IPS-NIHi7 (cell line): ENCODE measurements at regions not wholly inside any gene's neighbourhood (a gene's known extent, or its start where the extent isn't known, plus 50 kb on each side); places are given as distances from the start of the nearest gene placed in this dataset.

Experiments
- DNase-seq: peaks from one replicate; pipeline ENCODE4 v3.0.0; 2012; ENCODE audit warnings: mixed read lengths; ENCODE audit errors: extremely low spot score

DNA sequence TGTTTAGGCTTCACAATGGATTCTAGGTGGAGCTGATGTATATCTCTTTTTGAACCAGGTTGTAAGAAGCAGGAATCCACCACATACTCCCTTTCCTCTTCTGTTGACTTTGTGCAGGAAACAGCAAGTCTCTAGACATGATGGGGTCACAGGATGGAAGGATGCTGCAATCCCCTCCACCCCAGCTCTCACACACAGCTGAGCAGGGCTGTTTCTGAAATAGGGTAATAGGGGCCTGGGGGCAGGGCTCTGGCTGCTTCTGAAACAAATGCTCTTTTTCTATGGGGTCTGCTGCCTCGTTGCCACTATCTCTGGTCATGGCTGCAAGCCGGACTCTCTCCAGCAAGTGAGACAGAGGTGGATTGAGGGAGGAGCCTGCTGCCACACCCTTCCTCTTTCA lies 148.9 kb downstream of the SOX11 start:
- DNase-seq = no peak

DNA sequence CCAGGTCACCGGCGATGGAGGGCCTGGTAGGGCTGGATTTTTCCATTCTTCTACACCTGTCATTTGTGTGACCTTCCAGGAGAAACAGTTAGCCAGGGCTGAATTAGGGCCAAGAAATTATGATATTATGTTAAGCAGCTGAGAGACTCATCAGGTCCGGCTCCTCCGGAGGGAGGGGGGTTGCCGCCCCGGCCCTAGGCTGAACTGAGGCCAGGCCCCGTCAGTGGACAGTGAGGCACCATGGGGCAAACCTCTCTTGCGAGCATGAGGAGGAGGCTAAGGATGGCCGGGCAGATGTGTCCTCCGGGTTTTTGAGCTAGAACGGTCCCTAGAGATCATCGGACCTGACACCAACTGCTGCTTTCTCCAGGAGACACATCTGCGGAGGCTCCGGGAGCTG lies 150.1 kb downstream of the SOX11 start:
- DNase-seq = no peak

DNA sequence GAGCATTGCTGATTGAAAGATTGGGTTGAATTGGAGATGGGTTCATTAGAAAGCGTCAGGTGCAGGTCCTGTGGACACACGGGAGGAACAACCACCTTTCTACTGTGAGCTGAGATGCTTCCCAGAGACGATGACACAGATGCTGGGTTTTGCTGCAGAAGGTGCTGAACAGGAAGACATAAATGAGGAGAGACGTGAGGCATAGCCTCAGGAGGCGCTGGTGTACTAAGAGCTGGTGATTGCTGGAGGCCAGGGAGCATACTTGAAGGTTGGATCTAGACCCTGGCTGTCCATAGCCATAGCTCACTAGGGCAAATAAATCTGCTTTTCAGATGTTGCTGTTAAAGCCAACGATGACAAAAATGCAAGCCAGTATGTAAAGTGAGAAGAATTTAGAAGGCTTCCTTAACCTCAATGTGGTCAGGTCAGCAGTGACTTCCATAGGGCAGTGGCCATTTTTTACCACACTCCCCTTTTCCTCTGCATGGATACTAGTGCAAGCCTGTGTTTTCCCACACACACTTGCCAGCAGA lies 153.7 kb downstream of the SOX11 start:
- peak; percentile 14 for DNase-seq

DNA sequence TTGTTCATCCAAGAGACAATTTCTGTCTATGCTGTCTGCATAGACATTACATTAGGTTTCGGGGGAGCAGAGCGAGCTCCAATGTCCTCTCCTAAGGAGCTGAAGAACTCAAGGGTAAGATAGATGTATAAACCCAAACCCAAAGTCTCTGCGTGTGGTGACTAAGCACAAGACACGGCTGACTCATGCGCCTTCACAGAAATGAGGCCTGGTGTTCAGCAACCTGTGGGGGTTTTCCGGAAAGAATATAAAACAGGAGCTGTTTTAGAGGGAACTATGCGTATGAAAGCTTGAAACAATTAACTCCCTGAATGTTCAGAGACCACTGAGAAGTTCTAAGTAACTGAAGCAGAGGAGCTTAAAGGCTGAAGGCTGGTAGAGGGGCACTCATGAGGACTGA lies 154.7 kb downstream of the SOX11 start:
- no peak for DNase-seq

DNA sequence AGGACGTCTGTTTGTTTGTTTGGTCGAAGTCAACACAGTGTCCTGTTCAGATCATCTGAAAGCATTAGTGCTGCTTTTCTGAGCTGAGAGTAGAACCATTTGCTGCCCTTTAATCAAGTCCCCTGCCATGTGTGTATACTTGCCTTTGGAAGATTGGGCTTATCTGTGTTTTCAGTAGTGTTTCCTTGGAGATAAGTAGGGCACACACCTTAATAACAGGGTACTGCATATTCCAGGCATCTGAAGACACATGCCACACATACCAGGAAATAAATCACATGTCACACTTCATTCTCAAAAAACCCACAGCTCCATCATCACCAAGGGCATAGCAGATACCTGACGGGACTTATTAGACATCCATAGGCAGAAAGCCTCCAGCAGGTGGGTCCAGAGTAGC lies 157.4 kb downstream of the SOX11 start:
- DNase-seq = no peak

DNA sequence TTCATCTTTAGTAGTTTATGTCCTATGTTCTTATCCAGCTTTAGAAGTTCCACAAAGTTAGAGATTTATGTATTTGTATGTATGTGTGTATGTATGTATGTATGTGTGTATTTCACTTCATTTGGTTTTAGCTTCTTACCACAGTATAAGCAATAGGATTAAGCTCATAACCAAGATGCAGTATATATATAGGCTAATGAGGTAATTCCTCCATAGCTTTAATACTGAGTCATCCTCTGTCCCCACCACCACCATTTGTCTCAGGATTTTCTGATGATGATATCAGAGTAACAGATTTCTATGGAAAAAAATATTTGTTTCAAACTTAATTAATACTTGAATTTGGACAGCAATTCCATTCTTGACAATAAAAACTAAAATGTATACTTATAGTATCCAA lies 159.2 kb downstream of the SOX11 start:
- DNase-seq = no peak

DNA sequence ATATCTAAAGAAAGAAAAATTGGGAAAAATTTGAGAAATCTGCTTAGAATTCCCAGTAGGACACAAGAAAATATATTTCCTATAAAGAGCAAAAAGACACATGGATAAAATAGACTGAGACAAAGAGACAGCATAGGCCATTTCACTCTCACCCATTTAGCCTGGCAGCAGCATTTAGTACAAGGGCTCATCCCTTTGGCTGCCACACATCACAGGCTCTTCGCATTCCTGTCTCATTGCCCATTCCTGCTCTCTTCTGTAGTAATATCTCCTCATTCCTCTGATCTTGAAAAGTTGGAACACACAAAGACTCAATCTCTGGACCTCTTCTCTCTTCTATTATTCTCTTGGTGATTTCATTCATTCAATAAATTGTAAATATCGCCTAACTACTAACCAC lies 162.6 kb downstream of the SOX11 start:
- DNase-seq = no peak

DNA sequence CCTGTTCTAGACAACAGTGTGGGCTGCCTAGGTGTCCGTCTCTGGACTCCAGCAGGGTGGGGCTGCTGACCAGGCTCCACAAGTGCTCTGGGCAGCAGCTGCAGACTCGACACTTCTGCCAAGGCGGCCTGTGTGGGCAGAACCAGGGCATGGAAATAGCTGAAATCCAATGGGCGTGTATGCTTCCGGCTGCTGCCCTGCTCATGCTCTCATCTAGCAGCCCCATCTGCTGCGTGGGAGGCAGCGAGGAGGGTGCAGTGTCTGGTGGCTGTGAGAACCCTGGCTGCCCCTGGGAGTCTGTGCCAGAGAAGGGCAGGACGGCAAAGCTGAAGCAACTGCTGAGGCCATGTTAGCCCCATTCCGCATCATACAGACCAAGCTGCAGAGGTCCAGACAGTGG lies 174.9 kb downstream of the SOX11 start:
- no peak for DNase-seq

DNA sequence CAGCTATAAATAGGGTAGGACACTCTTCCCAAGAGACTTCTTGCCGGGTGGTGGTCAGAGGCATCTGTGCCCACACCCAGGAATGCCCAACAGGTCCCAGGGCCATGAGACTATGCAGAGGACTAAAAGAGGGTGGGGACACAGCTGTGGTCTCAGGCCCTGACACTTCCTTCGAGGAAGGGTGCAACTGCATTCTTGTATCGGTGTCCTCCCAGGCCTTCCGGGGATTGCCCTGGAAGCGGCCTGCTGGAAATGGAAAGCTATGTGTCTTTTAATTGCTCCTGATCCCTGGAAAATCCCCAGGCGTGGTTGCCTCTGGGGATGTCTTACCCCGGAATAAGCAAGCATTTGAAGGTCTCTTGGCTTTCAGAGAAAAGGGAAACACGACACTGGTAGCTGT lies 176.7 kb downstream of the SOX11 start:
- no peak for DNase-seq

DNA sequence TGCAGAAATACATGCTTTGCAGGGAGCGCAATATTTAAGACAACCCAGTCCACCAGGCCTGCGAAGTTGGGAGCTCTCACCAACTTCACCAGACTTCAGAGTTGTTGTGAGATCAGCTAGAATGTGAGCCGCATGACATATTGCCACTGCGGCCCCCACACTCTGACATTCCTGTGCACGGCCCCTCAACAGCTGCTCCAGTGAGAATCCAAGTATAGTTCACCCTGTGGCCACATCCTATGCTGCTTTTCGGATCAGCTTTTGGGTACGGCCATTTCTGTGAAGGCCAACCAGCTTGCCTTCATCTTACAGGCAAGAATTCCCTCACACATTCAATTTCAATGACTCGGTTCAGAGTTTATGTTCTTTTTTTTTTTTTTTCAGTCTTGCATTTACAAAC lies 177.8 kb downstream of the SOX11 start:
- no peak for DNase-seq

DNA sequence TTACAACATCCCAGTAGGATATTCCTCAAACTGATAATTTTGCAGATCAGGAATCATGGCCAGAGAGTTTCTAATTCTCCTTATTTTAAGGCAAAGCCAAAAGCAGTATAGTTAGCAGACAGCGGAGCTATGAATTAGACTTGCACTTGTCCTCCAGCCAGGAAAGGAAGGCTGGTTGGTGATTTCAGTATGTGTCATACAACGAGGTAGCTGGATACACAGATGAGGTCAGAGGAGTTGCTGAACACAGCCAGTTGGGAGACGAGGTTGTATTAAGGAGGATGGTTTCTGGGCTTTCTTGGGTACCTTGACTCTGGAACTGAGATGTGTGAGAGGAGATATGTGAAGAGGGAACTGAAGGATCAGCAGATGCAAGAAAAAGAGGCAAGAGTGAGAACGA lies 185.2 kb downstream of the SOX11 start:
- no peak for DNase-seq

DNA sequence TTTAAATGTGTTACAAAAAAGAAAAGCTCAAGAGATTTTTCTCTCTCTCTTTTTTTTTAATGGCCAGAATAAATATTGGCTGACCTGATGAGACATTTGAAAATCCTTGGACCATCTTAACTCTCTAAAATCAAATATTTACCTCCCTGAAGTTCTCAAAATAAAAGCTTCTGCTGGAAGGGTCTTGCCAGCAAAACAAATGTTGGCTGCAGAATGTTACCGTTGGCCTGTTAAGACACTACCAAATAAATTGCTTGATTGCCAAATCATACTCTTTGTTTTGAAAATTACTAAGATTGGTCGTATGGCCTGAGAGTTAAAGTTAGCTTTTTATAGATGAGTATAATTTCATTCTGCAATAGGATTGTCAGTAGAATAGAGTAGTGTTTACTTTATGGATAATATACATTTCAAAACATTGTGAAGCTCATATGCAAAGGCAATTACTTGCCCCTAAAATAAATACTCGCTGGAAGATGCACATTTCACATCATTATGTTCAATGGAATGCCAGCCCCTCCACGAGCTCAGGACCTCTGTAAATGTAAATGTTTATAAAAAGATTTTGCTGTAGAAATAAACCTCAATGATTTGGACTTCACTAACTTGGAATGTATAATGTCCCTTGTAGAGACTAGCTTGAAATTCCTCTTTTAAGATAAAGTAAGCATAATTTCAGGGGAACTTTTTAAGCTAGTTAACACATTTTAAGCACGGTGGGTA lies 193.4 kb downstream of the SOX11 start:
- no peak for DNase-seq

DNA sequence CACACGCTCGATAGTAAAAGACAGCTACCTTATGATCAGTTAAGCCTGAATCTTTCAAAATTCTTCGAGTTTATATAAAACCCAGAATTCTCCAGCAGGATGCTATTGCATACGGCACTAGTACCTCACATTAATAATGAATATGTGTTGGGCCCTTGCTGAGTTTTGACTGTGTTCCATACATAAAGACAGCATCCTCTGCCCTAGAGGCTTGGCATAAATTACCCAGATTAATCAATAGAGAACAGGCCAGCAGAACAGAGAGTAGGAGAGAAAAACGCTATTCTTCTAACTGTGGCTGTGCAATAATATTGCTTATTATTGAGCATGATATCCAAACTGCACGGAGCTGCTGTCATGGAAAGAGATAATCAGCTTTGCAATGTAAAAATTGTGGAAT lies 194.3 kb downstream of the SOX11 start:
- DNase-seq = no peak

DNA sequence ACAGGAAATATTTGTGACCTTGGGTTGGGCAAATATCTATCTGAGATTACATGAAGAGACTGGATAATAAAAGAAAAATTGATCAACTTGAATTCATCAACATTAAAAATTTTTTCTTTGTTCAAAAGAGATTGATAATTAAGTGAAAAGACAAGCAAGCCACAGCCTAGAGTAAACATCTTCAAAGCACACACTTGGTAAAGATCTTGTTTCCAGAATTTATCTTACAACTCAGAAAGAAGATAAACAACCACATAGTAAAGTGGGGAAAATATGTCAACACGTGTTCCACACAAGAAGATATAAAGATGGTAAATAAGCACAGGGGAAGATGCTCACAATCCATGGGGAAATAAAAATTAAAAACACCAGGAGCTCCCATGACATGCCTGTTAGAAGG lies 195.9 kb downstream of the SOX11 start:
- DNase-seq = no peak

DNA sequence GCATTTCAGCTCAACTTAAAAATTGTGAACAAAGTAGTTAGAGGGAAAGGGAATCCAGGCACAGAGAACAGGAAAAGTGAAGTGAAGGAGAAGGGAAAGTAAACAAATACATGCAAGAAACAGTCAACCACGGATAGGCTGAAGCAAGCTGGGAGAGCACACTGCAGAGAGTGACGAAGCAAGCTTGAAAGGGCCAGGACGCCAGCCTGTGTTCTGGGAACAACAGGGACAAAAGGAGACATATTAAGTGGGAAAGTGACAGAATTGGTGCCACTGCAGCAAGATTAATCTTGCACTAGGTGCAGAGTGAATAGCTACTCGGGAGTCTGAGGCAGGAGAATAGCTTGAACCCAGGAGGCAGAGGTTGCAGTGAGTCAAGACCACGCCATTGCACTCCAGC lies 197.3 kb downstream of the SOX11 start:
- DNase-seq = no peak

DNA sequence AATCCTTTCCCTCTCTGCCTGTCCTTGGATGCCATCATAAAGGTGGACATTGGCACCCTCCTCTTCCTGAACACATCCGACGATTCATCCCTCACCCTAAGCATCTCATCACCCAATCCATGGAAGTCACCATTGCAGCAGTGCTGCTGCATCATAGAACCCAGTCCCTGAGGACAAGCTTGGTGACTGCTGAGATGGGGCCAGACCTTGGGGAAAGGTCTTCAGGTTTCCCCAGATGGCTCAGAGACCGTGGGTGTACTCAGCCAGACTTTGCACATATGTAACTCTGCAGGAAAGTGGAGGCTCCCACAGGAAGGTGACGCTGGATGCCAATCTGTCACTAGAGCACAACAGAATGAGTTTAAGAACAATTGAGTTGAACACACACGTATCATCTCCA lies 202.2 kb downstream of the SOX11 start:
- DNase-seq = no peak

DNA sequence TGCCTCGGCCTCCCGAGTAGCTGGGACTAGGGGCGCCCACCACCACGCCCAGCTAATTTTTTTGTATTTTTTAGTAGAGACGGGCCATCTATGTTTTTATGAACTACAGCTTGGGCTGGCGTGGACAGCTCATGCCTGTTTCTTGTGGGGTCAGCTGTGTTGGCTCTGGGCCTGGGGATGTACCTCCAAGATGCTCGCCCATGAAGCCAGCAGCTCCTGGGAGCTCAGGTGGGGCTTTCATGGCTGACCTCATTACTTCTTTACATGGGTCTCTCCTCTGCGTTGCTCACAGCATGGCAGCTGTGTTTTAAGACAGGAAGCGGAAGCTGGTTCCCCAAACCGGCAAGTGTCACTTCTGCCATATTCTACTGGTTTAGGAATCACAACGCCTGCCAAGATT lies 203.1 kb downstream of the SOX11 start:
- no peak for DNase-seq

DNA sequence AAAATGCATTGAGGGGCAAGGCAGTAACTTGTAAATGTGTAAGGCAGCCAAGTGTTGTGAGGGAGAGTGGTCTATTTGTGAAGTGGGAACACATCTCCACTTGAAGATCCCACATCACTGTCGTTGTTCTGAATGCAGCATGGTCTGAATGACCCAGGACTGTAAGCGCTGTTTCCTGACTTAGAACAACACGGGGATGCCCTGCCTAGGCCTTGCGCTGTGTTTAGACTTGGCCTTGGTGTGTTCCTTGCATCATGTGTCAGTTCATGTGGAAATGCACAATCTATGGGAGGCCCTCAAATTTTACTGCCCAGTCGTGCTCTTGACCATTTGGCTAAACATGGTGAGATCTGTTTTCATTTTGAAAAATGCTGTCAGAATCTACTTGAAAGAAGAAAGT lies 205.1 kb downstream of the SOX11 start:
- no peak for DNase-seq

DNA sequence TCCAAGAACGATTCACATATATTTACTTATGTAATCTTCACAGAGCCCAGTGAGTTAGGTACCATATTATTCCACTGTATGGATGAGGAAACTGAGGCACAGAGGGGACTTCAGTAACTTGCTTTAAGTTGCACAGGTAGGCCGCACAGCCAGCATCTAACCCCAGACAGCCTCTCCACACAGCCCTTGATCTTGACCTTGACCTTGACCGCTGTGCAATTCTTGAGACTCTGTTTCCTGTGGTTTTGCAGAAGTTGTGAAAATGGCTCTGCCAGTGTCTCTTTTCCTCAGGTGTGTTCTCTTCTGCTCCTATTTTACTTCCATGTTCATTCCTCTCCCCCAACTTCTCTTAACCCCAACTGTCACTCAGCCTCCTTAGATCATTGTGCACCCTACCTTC lies 206.5 kb downstream of the SOX11 start:
- no peak for DNase-seq

DNA sequence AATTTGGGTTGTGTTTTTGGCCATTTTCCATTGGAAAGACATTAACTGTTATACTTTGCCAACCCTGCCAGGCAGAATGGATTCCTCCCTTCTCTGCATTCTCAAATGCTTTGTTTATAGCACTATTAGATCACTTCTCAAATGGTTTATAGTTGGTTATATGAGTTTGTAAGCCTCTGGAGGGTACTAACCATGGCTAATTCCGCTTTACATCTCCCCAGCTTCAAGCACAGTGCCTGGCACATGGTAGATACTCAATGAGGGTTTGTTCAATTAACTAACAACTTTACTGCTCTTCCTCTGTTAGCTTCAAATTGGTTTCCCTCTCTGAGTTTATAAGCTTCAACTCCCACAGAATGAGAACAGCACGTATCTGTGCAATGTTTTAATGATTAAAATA lies 213.5 kb downstream of the SOX11 start:
- no peak for DNase-seq

DNA sequence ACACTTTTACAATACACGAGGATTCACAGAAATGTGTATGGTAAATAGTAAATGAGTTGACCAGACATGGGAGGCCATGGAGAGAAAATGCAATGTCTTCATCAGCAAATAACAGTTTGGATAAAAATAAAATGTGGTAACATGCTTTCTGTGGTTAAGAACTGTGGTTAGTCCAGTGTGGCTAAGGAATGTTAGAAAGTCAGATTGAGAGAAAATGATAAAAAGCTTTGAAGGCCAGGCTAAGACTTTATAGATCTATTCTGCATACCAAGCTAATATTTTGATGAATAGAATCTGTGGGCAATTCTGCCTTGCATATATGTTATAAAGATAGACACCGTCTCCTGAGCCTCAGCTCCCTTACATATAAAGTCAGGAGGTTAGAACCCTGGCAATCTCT lies 215.9 kb downstream of the SOX11 start:
- no peak for DNase-seq

DNA sequence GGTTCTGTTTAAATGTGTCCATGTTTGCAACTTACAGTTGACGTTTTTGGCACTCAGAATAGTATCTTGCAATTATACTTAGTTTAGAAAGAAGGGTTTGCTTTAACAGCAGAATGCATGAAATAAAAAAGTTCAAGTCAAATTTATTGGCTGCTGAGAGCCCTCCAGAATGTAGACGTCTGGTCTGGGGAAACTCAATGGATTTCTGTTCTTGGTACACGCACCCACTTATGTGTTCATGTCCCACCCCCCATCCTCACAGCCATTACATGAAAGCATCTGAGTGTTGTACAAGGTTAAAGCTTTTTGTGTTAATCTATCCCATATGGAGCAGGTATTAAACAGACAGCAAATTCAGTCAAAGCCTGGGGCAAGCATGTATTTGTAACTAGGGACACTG lies 219.5 kb downstream of the SOX11 start:
- DNase-seq = no peak

DNA sequence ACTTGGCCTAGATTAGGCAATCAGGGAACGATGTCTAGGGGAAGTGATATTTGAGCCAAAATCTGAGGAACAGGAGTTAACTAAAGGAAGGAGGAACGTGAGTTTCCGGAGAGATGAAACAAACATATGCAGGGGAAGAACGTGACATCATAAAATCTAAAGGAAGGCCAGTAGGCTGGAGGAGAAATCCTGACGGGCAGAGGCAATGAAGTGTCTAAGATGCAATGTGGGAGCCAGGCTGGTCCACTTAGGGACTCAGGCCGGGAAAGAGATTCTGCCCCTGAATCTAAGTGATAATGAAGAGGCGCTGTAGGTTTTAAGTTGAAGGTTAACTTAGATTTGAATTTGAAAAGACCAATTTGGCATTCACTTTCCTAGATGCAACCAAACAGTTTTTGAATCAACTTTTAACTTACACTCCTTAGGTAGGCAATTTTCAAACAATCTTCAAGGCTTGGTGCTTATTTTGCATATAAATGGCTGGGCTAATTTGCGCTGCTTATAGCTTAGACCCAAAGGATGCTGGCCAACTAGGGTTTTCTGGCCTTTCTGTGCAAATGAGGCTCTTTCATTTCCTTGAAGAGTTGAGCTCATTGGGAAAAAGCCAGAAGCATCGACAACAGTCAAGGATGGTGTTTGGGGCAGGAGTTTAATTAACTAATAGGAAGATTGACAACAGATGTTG lies 221.7 kb downstream of the SOX11 start:
- DNase-seq = no peak
